IMR-90 (cell line): ENCODE measurements at regions not wholly inside any gene's neighbourhood (a gene's known extent, or its start where the extent isn't known, plus 50 kb on each side); places are given as distances from the start of the nearest gene placed in this dataset.

Experiments used
- BHLHE40 ChIP-seq: fragments of 150-350 bp; IDR thresholded peaks from 2 replicates; pipeline ENCODE4 v1.6.1; 2016; ENCODE audit warnings: mild to moderate bottlenecking, low read depth, low read length
- CEBPB ChIP-seq: IDR thresholded peaks from 2 replicates; pipeline ENCODE4 v1.6.1; 2012; ENCODE audit warnings: low read depth, low read length, improper control_type of control experiment
- FOS ChIP-seq: fragments of 150-350 bp; IDR thresholded peaks from 2 replicates; pipeline ENCODE4 v1.6.1; 2016; ENCODE audit warnings: low read depth, low read length
- MAFK ChIP-seq: IDR thresholded peaks from 2 replicates; pipeline ENCODE4 v1.6.1; 2012; ENCODE audit warnings: low read depth, low read length, improper control_type of control experiment
- MAZ ChIP-seq: IDR thresholded peaks from 2 replicates; pipeline ENCODE4 v1.6.1; 2012; ENCODE audit warnings: low read depth, mild to moderate bottlenecking, low read length, improper control_type of control experiment, moderate library complexity, borderline replicate concordance
- MXI1 ChIP-seq: IDR thresholded peaks from 2 replicates; pipeline ENCODE4 v1.6.1; 2012; ENCODE audit warnings: low read depth, mild to moderate bottlenecking, low read length, moderate library complexity, borderline replicate concordance
- POLR2A ChIP-seq: IDR thresholded peaks from 2 replicates; pipeline ENCODE4 v1.6.1; 2012; ENCODE audit warnings: mild to moderate bottlenecking, low read depth, low read length
- RAD21 ChIP-seq: IDR thresholded peaks from 2 replicates; pipeline ENCODE4 v1.6.1; 2012; ENCODE audit warnings: low read length, improper control_type of control experiment
- RCOR1 ChIP-seq: IDR thresholded peaks from 2 replicates; pipeline ENCODE4 v1.6.1; 2012; ENCODE audit warnings: mild to moderate bottlenecking, low read length, improper control_type of control experiment; ENCODE audit not compliant: insufficient replicate concordance
- RFX5 ChIP-seq: IDR thresholded peaks from 2 replicates; pipeline ENCODE4 v1.8.0; 2012; ENCODE audit warnings: low read depth, mild to moderate bottlenecking, low read length, moderate library complexity
- SMC3 ChIP-seq: fragments of 150-350 bp; IDR thresholded peaks from 2 replicates; pipeline ENCODE4 v1.6.1; 2016; ENCODE audit warnings: low read depth, mild to moderate bottlenecking, antibody characterized with exemption, low read length, moderate library complexity
- TF ChIP-seq, protein P1 (sequence below): conservative IDR thresholded peaks from 2 replicates; pipeline ENCODE4 v1.5.1; 2012; ENCODE audit warnings: mild to moderate bottlenecking, low read depth, low read length, improper control_type of control experiment

DNA sequence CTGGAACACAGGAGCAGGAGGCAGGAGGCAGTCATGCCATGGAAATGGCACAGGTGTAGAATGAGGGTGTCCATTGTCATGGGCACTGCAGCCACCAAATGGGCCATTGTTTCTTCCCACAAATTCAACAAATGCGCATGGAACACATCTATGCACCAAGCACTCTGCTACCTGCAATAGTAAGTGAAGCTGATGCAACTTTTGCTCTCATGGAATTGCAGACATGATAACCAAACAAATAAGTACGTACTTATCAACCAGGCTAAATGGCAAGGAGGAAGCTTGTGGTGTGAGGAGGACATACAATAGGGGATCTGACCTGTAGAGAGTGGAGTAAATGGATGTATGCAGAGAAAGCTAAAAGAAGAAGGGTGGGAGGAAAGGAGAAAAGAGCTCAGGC is 116.8 kb downstream of the TRIM36 start:
- TF ChIP-seq, protein P1, sequence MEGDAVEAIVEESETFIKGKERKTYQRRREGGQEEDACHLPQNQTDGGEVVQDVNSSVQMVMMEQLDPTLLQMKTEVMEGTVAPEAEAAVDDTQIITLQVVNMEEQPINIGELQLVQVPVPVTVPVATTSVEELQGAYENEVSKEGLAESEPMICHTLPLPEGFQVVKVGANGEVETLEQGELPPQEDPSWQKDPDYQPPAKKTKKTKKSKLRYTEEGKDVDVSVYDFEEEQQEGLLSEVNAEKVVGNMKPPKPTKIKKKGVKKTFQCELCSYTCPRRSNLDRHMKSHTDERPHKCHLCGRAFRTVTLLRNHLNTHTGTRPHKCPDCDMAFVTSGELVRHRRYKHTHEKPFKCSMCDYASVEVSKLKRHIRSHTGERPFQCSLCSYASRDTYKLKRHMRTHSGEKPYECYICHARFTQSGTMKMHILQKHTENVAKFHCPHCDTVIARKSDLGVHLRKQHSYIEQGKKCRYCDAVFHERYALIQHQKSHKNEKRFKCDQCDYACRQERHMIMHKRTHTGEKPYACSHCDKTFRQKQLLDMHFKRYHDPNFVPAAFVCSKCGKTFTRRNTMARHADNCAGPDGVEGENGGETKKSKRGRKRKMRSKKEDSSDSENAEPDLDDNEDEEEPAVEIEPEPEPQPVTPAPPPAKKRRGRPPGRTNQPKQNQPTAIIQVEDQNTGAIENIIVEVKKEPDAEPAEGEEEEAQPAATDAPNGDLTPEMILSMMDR = no peak
- no peak for TF ChIP-seq RCOR1
- TF ChIP-seq MXI1 = no peak
- no peak for TF ChIP-seq MAZ
- TF ChIP-seq POLR2A = no peak
- no peak for TF ChIP-seq RAD21
- TF ChIP-seq FOS = no peak
- no peak for TF ChIP-seq BHLHE40
- TF ChIP-seq SMC3 = no peak
- TF ChIP-seq RFX5 = no peak
- TF ChIP-seq MAFK = no peak
- no peak for TF ChIP-seq CEBPB
